ENCODE measurements at regions not wholly inside any gene's neighbourhood (a gene's known extent, or its start where the extent isn't known, plus 50 kb on each side); places are given as distances from the start of the nearest gene placed in this dataset.

DNA sequence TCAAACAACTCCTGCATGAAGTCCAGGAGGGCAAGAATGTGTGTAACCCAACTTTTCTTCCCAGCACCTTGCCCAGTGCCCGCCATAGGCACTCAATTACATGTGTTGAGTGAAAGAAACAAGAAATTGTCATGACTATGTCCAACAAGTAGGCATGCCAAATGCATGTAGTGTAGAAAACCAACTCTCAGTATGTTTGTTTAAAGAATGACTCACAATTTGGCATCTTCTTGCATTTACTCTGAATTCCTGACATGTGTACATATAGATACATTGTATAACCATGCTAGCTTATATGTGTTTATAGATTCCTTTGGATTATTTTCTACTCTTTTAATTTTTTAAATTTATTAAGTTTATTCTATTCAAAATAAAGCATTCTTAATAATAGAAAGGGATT, 305.0 kb downstream of the EFNB2 start:
- TF ChIP-seq, protein P1, sequence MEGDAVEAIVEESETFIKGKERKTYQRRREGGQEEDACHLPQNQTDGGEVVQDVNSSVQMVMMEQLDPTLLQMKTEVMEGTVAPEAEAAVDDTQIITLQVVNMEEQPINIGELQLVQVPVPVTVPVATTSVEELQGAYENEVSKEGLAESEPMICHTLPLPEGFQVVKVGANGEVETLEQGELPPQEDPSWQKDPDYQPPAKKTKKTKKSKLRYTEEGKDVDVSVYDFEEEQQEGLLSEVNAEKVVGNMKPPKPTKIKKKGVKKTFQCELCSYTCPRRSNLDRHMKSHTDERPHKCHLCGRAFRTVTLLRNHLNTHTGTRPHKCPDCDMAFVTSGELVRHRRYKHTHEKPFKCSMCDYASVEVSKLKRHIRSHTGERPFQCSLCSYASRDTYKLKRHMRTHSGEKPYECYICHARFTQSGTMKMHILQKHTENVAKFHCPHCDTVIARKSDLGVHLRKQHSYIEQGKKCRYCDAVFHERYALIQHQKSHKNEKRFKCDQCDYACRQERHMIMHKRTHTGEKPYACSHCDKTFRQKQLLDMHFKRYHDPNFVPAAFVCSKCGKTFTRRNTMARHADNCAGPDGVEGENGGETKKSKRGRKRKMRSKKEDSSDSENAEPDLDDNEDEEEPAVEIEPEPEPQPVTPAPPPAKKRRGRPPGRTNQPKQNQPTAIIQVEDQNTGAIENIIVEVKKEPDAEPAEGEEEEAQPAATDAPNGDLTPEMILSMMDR (IDR thresholded peaks at IDR 0.05) = no peak
- no peak for TF ChIP-seq POLR2A (IDR thresholded peaks at IDR 0.05)
